EL (cell line): ENCODE measurements at regions not wholly inside any gene's neighbourhood (a gene's known extent, or its start where the extent isn't known, plus 50 kb on each side); places are given as distances from the start of the nearest gene placed in this dataset.
"Not testable (repeated sequence)": the region's sequence is repeated elsewhere in the genome, so short reads cannot be mapped to it uniquely, and the experiment has no call there.

Experiments used
- DNase-seq: peaks from one replicate; pipeline ENCODE4 v3.0.0-alpha.2; 2016

- DNase-seq, result no peak
Observed at GRCh38 chr9:16278326-16278999, 592.0 kb downstream of the BNC2 start.

GRCh38 chr9:16281707-16282106, 588.8 kb downstream of the BNC2 start:
- DNase-seq, result no peak

GRCh38 chr9:16282216-16282615, 588.3 kb downstream of the BNC2 start:
- peak; percentile 66 for DNase-seq

- no peak for DNase-seq
Observed at GRCh38 chr9:16282718-16283117, 587.8 kb downstream of the BNC2 start.

- no peak for DNase-seq
Observed at GRCh38 chr9:16286160-16286559, 584.3 kb downstream of the BNC2 start.

- DNase-seq, result no peak
Observed at GRCh38 chr9:16289639-16290038, 580.8 kb downstream of the BNC2 start.

GRCh38 chr9:16290169-16290568, 580.3 kb downstream of the BNC2 start:
- no peak for DNase-seq

- DNase-seq, result no peak
Observed at GRCh38 chr9:16291921-16292320, 578.5 kb downstream of the BNC2 start.

- no peak for DNase-seq
Observed at GRCh38 chr9:16293610-16294009, 576.9 kb downstream of the BNC2 start.

- DNase-seq, result no peak
Observed at GRCh38 chr9:16294133-16294770, 576.2 kb downstream of the BNC2 start.

- not testable (repeated sequence) for DNase-seq
Observed at GRCh38 chr9:16294940-16295339, 575.5 kb downstream of the BNC2 start.

- DNase-seq, result not testable (repeated sequence)
Observed at GRCh38 chr9:16299368-16299767, 571.1 kb downstream of the BNC2 start.

- no peak for DNase-seq
Observed at GRCh38 chr9:16303506-16303905, 567.0 kb downstream of the BNC2 start.

- DNase-seq, result no peak
Observed at GRCh38 chr9:16304301-16304700, 566.2 kb downstream of the BNC2 start.

- DNase-seq, result no peak
Observed at GRCh38 chr9:16306586-16306985, 563.9 kb downstream of the BNC2 start.

GRCh38 chr9:16307626-16308195, 562.8 kb downstream of the BNC2 start:
- DNase-seq, result no peak

GRCh38 chr9:16308645-16309044, 561.8 kb downstream of the BNC2 start:
- no peak for DNase-seq

GRCh38 chr9:16309082-16309468, 561.4 kb downstream of the BNC2 start:
- no peak for DNase-seq

- no peak for DNase-seq
Observed at GRCh38 chr9:16309469-16310271, 560.8 kb downstream of the BNC2 start.

GRCh38 chr9:16310278-16311110, 560.0 kb downstream of the BNC2 start:
- DNase-seq, result no peak

- no peak for DNase-seq
Observed at GRCh38 chr9:16312116-16312515, 558.4 kb downstream of the BNC2 start.

GRCh38 chr9:16312962-16313546, 557.4 kb downstream of the BNC2 start:
- DNase-seq, result no peak
